ENCODE measurements at regions not wholly inside any gene's neighbourhood (a gene's known extent, or its start where the extent isn't known, plus 50 kb on each side); places are given as distances from the start of the nearest gene placed in this dataset.

DNA sequence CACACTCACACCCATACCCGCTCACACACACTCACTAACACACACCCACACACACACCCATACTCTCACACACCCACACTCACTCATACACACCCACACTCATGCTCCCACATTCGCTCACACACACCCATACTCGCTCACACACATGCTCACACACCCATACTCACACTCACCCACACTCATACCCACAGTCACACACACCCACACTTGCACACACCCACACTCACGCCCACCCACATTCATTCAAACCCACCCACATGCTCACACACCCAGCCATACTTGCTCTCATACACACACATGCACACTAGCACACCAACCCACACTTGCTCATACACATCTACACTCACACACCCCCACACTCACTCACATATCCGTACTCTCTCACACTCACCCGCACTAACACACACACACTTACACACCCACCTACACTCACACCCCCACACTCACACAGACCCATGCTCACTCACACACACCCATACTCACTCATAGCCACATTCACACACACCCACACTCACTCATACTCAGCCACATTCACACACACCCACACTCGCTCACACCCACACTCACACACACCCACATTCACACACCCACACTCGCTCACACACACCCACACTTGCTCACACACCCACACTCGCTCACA, 322.4 kb upstream of the N4BP1 start:
- DNase-seq, result no peak

DNA sequence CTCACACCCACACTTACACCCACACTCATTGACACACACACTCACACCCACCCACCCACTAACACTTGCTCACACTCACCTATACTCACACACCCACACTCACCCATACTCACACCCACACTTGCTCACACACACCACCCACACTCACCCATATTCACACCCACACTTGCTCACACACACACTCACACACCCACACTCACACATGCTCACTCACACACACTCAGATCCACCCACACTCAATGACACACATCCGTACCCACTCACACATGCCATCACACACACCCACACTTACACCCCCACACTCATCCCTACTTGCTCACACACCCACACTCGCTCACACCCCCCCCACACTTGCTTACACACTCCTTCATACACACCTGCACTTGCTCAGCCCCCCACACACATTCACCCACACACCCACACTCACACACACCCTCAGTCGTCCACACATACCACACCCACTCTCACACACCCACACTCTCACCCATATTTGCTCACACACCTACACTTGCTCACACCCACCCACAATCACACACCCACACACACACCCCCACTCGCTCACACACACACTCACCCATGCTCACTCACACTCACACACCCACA, 321.1 kb upstream of the N4BP1 start:
- no peak for DNase-seq

DNA sequence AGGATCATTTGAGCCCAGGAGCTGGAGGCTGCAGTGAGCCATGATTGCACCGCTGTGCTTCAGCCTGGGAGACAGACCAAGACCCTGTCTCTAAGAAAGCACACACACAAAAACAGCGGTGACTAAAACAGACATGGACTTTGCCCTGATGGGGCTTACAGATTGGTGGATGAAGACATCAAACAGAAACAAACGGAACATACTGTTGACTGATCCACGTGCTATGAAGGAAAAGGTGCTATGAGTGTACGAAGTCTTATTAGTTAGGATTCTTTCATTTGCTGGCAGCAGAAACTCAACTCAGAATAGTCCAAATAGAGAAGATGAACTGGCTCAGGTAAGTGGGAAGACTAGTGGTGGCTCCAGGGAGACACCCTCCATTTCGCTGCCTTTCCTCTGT, 309.8 kb upstream of the N4BP1 start:
- DNase-seq, result no peak

DNA sequence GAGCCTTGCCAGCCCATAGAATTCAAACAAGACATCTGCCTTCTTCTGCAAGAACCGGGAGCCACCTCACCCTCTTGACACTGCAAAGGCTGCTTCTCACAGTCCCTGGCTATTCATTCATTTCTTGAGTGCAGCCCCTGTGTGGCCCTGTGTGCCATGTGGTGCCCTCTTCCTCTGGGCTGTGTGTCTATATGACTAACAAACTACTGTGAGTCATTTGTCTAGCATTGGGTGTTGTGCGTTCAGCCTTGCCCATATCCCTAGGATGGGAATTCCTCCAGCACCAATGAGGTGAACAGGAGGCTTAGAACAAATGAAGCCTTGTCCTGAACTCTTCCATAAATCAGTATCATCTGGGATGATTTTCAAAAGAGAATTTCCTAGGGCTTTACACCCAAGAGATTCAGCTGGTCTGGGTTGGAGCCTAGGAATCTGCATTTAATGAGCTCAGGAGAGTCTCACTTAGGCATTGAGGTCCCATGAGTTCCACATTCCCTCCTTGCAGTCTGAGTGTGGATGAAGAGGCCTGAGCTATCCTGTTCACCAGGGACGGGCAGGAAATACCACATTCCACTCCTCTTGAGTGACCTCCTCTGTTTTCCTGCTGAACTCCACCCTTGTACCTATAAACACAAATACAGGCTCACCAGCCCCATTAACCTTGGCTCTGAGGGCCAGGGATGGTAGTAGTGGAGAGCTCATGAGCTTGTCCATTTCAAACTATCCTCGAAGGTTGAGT, 308.7 kb upstream of the N4BP1 start:
- DNase-seq, result no peak

DNA sequence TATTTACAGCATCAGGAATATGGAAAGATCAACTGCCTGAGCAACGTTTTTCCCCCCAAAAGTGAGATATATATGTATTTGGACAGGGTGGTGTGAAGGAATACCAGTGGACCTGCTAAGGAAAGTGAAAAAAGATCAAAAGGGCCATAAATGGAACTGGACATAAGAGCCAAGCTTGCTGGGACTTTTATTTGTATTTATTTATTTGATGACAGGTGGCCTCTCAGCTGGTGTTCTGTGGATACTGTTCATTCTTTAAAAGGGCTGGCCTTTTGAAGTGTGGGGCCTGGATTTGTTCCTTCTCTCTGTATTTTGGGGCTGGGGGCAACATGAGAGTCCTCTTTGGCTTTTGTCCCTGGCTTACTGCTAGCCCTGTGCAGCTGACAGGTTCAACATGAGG, 306.6 kb upstream of the N4BP1 start:
- no peak for DNase-seq

DNA sequence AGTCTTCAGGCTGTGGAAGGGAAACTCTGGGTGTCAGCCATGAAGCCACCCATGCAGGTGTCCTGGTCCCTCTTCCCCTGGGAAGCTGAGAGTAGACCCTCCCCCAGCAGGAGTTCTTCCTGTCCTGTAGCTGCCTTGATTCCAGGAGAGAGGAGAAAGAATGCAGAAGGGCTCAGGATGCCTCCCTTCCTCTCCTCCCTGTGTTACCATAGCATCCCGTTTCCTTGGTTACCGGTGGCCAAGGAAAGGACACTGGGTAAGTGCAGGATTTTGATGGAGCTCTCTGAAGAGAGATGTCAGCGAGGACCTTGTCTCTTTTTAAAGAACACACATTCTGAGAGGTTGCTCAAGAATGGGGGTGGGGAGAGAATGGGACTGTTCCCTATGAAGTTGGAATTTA, 304.1 kb upstream of the N4BP1 start:
- DNase-seq, result no peak

DNA sequence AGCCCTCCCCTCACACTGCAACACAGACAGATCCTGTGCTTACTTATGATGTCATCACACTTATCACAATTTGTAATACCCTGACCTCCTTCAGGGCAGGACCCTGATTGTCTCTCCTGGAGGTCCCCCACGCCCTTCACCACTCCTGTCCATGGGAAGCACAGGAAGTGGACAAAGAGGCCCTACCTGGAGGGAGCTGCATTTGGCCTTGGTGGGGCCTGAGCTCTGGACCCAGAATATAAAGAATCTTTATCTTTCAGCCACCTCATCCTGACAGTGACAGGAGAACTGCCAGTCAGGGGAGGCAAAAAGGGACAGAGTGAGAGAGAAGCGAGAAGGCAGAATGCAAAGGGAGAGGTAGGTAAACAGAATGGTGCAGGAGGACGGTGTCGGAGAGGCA, 303.4 kb upstream of the N4BP1 start:
- no peak for DNase-seq

DNA sequence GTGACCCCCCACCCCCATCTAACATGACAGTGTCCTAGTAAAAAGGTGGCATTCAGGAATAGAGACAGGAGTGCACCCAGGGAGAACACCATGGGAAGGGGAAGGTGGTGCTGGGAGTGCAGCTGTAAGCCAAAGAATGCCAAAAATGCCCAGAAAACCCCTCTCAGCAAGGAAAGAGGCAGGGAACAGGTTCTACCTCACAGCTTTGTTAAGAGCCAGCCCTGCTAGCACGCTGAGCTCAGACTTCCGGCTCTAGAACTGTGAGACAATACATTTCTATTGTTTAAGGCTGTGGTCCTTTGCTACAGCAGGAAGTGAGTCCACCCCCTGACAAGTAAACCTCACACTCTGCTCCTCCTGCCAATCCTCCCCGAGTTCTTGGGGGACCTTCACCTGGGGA, 302.4 kb upstream of the N4BP1 start:
- no peak for DNase-seq

DNA sequence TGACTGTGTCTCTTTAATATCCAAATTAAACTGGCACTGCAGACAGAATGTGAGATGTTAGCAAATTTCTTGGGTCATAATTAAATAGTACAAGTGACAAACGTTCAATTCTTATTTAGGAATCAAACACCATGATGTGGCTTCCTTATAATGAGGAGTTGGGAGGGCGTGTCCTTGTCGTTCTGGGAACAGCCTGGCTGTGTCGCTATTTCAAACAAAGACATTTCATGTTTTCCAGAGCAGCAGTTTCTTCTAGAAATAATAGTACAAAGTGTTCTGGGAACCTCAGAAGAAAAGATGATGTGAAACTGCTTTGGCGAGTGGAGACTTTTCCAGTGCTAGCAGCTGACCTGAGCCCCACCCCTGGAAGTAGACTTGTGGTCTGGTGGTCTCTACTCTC, 301.7 kb upstream of the N4BP1 start:
- DNase-seq, result no peak

DNA sequence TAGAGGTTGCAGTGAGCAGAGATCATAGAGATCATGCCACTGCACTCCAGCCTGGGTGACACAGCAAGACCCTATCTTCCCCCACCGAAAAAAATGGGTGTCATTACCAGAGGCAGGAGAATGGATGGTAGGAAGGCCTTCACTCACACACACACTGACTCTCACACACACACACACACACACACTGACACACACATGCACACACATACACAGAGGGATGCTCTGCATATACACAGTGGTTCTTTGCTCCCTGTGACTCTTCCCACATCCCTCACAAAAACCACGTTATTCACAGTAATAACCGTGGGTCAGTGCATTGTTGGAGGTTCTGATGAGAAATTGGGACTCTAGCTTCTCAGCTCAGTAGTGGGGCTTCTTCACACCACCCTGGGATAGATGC, 300.2 kb upstream of the N4BP1 start:
- no peak for DNase-seq

DNA sequence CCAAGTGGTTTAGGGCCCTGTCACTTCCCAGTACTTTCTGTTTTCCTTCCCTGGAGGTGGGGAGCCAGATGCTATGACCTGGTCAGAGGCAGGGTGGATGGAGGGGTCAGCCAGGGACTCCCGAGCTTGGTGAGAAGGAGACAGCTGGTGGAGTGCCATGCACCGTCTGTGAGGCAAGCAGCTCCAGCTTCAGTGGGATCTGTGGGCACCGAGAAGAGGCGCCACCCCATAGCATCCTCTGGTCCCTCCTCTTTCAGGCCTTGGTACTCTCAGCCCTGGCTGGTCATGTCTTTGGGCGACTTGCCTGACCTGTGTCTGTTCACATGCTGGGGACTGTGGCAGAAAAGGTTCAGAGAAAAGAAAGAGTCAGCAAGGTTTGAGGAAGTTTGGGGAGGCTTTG, 299.3 kb upstream of the N4BP1 start:
- no peak for DNase-seq

DNA sequence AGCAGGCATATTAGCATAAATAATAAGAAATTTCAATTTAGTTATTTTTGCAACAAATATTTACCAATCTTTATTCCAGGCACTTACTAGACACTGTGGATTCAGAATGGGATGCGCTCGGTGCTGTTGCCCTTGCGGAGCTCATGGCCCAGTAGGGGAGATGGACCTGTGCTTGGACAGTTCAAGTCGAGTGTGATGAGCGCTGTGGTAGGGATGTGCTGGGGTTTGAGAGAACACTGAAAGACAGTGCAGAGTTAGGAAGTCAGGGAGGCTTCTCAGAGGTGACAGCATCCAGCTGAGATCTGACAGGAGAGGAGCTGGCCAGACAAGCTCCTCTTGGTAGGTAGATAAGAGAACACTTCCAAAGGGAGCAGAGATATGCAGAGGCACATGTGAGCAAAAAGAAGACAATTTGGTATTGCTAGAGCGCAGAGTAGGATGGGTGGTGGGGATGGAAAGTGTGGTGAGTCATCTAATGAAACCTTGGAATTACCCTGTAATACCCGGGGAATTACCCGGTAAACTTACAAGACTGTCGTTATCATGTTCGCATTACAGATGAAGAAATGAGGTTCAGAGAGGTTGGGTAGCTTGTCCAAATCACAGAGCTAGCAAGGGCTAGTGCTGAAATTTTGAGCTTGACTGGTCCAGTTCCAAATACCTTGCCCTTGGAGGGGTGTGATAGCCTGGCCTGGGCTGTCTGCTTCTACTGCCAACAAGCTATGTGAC, 298.1 kb upstream of the N4BP1 start:
- DNase-seq, result peak; percentile 6 to 9

DNA sequence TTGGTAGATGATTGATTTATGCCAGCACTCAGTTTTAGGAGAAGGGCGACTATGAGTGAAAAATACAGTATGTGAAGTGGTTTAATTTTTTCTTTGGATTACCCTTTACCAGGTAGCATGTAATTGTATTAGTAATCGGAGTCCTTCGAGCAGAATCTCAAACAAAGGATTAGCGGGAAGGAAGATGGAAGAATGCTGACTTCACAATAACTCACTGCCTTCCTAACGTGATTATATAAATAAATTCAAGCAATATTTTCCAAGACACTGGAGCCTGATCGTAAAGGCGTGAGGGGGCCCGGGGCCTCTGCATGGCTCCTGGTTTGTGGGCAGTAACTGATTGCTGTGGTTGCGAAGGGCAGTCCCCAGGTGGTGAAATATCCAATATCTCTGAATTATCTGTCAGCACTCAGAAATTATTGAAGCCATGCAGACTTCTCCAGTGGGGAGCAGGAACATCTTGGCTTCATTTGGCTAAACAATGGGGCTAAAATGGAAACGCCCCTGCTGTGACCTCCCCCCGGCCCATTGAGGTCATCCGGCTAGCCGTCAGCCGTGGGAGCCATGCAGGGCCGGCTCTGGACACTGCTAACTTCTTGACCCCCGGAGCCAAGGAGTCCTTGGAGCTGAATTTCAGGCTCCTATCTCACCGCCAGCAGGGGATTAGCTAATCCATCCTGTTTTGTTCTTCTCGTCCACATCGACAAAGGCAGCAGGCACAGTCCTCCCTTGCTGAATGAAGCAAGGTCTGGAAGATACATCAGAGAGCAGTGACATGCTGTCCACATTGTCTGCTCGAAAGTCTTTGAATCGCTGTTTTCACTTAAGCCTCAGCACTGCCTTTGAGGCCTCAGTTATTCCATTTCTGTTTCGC, 295.9 kb upstream of the N4BP1 start:
- no peak for DNase-seq

DNA sequence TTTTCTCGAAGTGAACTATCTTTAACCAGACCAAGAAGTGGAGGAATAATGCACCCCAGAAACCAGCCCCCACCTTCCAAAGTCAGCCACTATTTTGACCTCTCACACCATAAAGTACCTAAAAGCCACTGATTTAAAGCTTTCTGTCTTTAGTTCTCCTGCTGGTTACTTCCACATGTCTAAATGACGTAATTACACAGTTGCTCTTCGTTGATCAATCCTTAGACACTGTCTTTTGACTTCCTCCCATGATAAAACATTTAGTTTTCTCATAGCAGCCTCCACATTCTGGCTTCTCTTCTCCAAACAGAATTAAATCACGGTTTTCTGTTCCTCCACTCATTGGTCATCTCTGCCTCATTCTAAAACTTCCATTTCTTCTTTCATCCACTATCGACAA, 294.4 kb upstream of the N4BP1 start:
- no peak for DNase-seq

DNA sequence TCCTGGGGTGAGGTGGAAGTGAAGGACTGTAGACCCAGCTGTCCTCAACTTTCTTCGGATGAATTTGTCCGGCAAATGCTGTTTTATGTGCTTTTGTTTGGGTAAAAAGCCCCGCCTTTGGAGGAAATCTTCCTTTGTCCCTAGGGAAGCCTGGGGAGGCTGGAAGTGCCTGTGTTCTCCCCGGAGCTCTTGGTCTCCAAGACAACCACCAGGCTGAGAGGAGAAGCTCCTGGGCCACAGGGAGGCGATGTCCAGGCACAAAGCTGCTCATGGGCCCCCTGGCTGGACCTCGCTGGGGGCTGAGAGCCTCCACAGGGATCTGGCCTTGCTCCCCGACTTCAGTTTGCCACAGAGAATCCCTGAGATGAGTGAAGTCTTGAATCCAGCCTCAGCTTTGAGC, 293.1 kb upstream of the N4BP1 start:
- DNase-seq, result no peak

DNA sequence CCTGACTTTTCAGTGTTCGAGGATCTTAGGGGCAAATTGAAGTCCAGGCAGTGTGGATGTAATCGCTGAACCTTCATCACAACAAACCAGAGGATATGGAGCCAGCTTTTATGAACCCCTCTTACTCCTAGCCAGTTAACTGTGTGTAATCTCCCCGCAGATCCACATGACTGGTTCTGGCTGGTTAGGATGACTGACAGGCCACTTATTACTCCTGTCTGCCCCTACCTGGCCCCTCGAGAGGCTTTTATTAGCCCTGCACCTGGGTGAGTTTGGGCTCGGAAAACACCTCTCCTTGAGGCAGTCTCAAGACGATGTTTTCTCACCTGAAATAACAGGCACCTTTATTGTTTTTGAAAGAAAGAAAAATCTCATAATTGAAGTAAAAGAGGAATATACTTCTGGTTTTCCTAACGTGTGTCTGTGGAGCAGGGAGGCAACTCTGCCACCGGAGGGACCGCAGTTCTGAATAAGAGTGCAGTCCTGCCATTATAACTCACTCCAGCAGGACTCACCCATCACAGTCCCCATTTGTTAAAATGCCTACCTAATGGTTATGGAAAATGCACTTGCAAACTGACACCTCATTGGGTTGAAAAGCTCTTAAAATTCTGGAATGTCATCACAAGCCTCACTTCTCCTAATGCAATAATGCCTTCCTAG, 291.9 kb upstream of the N4BP1 start:
- no peak for DNase-seq

DNA sequence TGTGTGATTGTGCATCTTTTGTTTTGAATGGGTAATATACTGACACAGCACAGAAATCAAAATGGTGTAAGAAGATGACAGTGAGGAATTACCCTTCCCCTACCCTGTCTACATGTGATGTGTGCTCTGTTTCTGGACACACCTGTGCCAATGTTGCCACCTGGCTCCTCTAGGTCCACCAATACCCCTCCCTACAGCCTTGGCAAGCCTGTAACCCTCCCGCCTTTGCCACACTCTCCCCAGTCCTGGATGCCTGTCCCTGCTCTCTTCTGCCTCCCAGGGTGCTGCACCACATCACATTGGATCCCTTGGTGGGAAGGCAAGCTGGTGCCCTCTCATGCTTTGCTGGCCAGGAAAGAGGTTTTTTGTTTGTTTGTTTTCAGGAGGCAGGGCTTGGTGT, 289.5 kb upstream of the N4BP1 start:
- no peak for DNase-seq

DNA sequence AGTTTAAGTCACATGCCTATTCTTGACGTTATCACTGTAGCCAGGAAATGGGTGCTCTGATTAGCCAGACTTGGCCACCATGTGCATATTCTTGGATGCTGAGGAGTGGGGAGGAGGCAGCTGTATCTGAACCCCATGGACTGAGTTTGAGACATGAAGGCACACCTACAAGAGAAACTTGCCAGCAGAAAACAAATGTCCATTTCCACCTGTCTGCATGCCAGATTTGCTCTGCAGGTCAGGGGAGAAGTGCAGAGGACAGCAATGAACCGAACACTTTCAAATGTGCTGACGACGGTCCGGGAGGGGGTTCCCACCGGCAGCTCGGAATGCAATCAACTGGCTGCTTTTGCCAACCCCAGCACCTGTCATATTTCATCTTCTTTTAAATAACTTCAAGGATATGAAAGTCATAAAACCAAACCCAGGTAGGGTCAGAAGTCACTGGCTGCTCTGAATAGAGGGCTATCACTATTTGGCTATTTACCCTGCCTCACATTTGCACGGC, 287.8 kb upstream of the N4BP1 start:
- no peak for DNase-seq

DNA sequence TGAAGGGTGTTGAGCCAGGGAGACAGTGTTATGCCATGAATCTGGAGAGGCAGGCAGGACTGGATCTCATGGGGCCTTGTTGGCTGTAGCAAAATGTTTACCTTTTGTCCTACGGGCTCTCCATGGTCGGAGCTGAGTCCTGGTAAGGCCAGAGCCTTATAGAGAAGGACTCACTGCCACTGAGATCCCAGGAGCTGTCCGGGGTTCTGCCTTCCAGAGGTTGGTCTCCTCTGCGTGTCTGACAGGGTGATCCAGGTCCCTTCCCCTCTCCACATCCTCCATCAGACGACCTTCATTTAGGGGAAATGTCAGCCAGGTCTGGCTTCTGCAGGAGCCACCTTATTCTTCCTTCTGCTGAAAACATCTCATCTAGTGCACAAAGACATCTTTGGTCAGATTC, 285.2 kb upstream of the N4BP1 start:
- no peak for DNase-seq

DNA sequence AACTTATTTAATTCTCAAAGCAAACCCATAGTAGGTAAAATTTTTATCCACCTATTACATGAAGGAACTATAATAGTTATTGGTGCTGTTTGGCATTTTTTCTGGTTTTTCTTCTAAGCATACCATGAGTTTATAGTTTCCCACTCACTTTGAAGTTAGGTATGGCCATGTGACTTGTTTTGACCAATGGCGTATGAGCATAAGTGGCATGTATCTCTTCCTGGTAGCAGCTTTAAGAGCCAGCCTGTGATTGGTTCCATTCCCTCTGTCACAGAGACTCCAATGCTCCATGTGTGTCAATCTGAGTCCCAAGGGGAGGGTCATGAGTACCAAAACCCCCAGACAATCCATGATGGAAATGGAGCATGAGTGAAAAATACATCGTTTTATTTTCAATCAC, 282.9 kb upstream of the N4BP1 start:
- no peak for DNase-seq

DNA sequence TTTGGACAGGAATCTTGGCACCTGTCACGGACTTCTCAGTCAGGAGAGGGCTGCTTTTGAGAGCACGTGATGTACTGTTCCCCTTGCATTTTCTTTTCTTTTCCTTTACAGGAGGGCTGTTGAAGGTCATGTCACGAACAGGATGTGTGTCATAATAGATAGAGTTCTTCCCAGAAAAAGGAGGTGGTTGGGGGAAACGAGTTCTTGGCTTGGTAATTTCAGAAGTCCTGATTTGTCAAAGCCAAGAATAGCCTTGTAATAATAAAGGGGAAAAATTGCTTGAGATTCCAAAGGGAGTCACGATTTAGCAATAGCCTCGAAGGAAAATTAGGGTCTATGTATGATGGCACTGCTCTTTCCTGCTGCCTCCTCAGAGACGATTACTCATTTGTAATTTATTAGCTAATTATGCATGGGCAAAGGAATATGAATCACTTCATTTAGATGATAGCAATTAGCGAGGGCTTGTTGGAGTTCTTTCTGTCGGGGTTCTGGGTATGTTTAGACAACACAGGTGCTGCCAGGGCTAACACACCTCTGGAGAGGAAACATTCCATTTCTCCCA, 277.7 kb upstream of the N4BP1 start:
- no peak for DNase-seq

DNA sequence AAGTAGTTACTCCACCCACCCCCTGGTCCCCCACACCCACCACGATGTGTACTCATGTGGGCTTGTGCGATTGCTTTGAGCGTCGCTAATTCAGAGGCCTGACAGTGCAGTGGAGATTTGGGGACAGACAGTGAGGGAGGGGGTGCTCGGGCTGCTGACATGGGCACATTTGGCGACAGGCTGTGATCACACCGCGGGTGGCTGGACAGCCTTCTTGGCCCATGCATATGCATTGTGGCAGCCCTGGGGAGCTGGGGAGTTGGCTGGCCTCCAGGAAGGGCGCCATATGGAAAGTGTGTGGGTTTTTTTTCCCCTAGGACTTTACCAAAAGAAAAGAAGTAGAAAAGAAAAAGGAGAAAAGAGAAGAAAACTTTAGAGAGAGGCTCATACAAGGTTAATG, 275.5 kb upstream of the N4BP1 start:
- no peak for DNase-seq
